ENCODE measurements at regions not wholly inside any gene's neighbourhood (a gene's known extent, or its start where the extent isn't known, plus 50 kb on each side); places are given as distances from the start of the nearest gene placed in this dataset.

- DNase-seq = no peak
These were observed 98.5 kb upstream of the RAB6C start for GRCh38 chr2:129880971-129881370.

- DNase-seq = no peak
These were observed 97.6 kb upstream of the RAB6C start for GRCh38 chr2:129881786-129882396.

GRCh38 chr2:129882476-129882875 is 97.0 kb upstream of the RAB6C start:
- DNase-seq = no peak

GRCh38 chr2:129883121-129883520 is 96.3 kb upstream of the RAB6C start:
- no peak for DNase-seq

GRCh38 chr2:129884221-129884786 is 95.2 kb upstream of the RAB6C start:
- DNase-seq = no peak

- DNase-seq = no peak
These were observed 93.7 kb upstream of the RAB6C start for GRCh38 chr2:129885735-129886134.

- DNase-seq = no peak
These were observed 91.7 kb upstream of the RAB6C start for GRCh38 chr2:129887688-129888266.

GRCh38 chr2:129888461-129888860 is 91.0 kb upstream of the RAB6C start:
- DNase-seq = no peak

- no peak for DNase-seq
These were observed 90.6 kb upstream of the RAB6C start for GRCh38 chr2:129888896-129889295.

GRCh38 chr2:129891341-129892320 is 87.8 kb upstream of the RAB6C start:
- DNase-seq = no peak

GRCh38 chr2:129892360-129892759 is 87.1 kb upstream of the RAB6C start:
- no peak for DNase-seq

GRCh38 chr2:129892773-129893172 is 86.7 kb upstream of the RAB6C start:
- DNase-seq = no peak

- DNase-seq = no peak
These were observed 86.2 kb upstream of the RAB6C start for GRCh38 chr2:129893244-129893643.

- DNase-seq = no peak
These were observed 84.8 kb upstream of the RAB6C start for GRCh38 chr2:129894616-129895015.

- no peak for DNase-seq
These were observed 84.4 kb upstream of the RAB6C start for GRCh38 chr2:129895061-129895460.

GRCh38 chr2:129895526-129896082 is 83.9 kb upstream of the RAB6C start:
- DNase-seq = no peak

- no peak for DNase-seq
These were observed 83.0 kb upstream of the RAB6C start for GRCh38 chr2:129896226-129897100.

- DNase-seq = no peak
These were observed 77.6 kb upstream of the RAB6C start for GRCh38 chr2:129901754-129902415.

- no peak for DNase-seq
These were observed 76.5 kb upstream of the RAB6C start for GRCh38 chr2:129902731-129903585.

GRCh38 chr2:129903586-129904425 is 75.7 kb upstream of the RAB6C start:
- DNase-seq = no peak
